Activated naive CD4-positive, alpha-beta T cell treated with anti-CD3 and anti-CD28 coated beads, Interleukin-2, amount 50 U/mL, for 72 hours (primary cell): ENCODE measurements at regions not wholly inside any gene's neighbourhood (a gene's known extent, or its start where the extent isn't known, plus 50 kb on each side); places are given as distances from the start of the nearest gene placed in this dataset.

Experiments used
- ATAC-seq, 2 donors: fragments of 150-1000 bp; cut with Tn5 transposase; 2 replicates each; pipeline ENCODE4 v1.10.0; 2021; ENCODE audit warnings: mild to moderate bottlenecking in 2 of 2, moderate library complexity in 2 of 2
- DNase-seq, 2 donors: peaks; one replicate each; pipeline ENCODE4 v3.0.0; 2021 to 2022; ENCODE audit warnings: low spot score in 2 of 2
- H3K27ac Mint-ChIP-seq, 2 donors: one replicate each; pipeline ENCODE4 v1.8.0; 2022; ENCODE audit warnings: mild to moderate bottlenecking in 2 of 2, mixed read lengths in 2 of 2
- H3K36me3 Mint-ChIP-seq, 2 donors: one replicate each; pipeline ENCODE4 v1.8.0; 2022; ENCODE audit warnings: mixed read lengths in 2 of 2
- H3K9me3 Mint-ChIP-seq, 2 donors: one replicate each; pipeline ENCODE4 v1.8.0; 2022; ENCODE audit warnings: mixed read lengths in 2 of 2

DNA sequence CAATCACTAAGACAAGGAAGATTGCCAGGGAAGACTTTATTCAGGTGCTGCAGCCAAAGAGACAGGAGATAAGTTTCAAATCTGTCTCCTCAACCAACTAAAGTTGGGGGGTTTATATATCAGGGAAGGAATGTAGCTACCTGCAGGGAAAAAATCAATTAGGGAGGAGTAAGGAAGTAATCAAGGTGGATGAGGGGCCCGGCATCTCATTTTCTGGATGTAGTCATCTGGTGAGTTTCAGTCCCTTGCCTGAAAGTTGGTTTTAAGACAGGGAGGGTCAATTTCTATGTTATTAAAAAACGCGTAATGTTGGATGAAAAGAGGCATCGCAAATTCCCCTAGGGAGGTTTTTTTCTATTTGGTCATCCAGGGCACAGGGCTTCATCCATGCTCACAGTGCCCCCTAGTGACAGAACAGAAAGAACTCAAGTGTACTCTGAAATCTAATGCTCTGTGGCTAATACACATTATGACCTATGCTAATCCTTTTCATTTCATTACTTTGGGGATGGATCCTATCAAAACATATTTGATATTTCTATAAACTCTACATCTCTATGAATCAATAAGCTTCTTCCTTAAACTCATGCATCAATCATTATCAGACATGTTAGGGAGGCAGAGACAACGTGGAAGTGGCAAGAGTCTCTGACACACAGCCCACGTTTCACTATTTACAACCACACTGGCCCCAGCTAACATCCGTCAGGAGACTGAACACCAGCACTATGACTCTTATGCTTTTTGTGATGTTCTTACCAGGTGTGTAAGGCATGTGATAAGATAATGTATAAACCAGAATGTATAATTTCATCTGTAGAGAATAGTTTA, 1577.0 kb upstream of the TENM3 start:
- no peak overlapping the region for H3K27ac Mint-ChIP-seq
- H3K36me3 Mint-ChIP-seq = no peaks in the 10 kb centered on the region
- no peaks in the 10 kb centered on the region for H3K9me3 Mint-ChIP-seq
- ATAC-seq = peak in 1 of 2 donors; percentile 73
- DNase-seq = peak in 1 of 2 donors; percentile 21

DNA sequence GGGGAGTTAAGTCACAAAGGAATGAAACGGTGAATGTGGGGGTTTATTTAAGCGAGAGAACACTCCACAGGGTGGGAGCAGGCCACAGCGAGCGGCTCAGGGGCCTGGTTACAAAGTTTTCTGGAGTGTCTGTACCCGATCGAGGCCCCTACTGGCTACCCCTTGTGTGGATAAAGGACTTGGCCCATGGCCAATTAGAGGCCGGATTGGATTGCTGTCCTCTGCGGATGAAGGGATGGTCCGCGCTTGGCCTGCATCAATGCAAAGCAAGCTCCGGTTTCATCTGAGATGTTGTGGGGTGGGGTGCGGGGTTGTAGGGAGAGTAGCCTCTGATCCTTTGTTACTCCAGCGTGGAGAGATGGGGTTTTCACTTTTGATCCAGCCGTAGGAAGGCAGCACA, 1574.5 kb upstream of the TENM3 start:
- Mint-ChIP-seq H3K9me3 (no peaks in the 10 kb centered on the region), H3K27ac (no peak overlapping the region), H3K36me3 (no peaks in the 10 kb centered on the region)
- ATAC-seq = no peak
- DNase-seq = no peak

DNA sequence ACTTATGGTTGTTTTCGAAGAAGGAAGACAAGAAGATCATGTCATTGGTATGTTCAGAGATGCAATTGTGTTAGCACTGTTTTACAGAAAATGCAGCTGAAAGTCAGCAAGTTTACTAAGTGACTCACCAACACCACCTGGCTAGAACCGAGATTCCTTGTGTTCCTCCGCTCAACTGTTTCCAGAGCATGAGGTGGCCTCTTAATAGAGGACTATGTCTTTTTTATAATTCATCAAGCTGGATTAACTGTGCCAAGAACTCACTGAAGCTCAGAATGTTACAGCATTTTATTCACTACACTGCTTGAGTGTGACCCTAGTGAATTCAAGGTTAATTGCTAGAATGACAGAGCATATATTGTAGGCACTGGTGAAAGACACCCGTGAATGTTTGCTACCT, 1573.5 kb upstream of the TENM3 start:
- no peaks in the 10 kb centered on the region for H3K36me3 Mint-ChIP-seq
- no peak for ATAC-seq
- H3K27ac Mint-ChIP-seq = no peak overlapping the region
- DNase-seq = no peak
- no peaks in the 10 kb centered on the region for H3K9me3 Mint-ChIP-seq

DNA sequence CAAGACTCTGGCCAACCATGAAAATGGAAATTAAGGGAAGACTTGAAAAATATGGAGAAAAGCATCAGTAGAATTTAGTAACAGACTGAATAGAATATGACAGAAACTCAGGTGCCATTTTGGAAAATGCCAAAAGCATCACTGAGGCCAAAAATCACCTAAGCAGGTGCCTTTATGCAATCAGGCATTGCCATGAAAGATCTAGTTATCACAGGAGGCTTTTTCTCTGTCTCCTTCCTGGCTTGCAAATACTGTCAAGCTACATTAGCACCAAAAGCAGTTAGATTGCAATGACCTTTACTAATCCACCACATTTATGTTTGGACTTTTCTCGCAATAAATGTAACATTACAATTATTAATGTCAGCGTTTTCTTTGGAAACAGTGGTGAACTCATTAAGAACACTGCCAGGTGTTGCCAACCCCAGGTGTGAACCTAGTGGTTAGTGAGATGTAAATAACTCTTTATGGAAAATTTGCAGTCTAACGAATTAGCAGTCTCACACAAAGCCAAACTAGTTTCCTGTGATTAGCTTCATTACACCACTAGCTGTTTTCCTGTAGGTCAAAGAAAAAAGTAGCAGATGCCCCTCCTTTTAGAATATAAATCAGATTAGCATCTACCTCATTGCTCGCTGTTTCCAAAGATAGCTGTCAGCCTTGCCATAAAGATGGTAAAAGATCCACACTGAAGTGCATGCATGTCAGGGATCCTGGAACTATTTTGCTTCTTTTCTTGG, 1568.4 kb upstream of the TENM3 start:
- DNase-seq (no peak), ATAC-seq (no peak)
- Mint-ChIP-seq H3K27ac (no peak overlapping the region), H3K9me3 (no peaks in the 10 kb centered on the region), H3K36me3 (no peaks in the 10 kb centered on the region)

DNA sequence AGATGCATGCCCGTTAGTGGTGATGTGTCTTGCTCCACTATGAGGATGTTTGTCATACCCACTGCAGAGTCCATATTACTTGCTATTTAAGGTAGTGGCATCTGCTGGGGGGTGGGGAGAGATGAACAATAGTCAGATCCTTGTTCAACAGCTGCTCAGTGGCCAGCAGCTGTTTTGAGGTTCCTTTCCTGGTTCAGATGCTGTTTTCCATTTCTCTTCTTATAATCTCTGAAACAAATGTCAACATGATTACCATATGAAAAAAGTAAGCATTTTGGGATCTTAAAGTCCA, 1567.9 kb upstream of the TENM3 start:
- ATAC-seq (no peak), DNase-seq (no peak)
- Mint-ChIP-seq H3K36me3 (no peaks in the 10 kb centered on the region), H3K27ac (no peak overlapping the region), H3K9me3 (no peaks in the 10 kb centered on the region)

DNA sequence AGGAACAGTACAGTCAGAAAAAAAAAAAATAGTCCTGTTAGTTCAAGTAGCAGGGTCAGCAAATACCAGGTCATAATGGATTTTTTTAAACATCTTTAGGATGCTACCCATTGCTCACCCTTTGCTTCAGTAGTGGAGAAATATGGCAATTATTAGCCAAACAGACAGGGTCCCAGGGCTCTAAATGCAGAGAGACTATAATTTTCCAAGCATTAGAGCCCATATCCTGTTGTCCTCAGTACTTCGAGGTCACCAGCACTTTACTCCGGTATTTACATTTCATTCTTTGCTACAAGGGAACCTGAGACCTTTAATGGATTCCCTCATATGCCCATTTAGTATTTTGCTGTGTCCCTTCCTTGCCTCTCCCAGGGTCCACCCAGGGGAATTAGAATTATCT, 1562.9 kb upstream of the TENM3 start:
- ATAC-seq (no peak), DNase-seq (no peak)
- Mint-ChIP-seq H3K9me3 (peaks cover 0 to 5% of the 10 kb centered on the region in 2 donors), H3K27ac (no peak overlapping the region), H3K36me3 (no peaks in the 10 kb centered on the region)

DNA sequence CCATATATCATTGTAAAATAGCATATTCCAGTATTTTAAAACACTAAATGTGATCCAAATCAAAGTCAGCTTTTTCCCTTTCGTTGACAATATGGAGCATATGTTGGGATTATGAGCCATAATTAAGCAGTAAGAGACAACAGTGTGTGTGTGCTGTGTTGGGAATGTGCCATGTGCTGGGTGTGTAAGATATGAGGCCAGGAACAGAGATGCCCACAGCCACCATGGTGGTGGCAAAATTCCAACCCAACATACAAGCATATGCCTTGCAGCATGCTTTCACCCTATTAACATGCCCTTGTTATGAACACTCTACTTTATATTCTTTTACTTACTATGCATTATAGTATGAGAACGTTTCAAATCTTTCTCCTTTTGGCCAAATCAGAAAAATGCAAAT, 1560.4 kb upstream of the TENM3 start:
- no peak overlapping the region for H3K27ac Mint-ChIP-seq
- no peak for ATAC-seq
- peaks cover 3 to 5% of the 10 kb centered on the region in 2 donors for H3K9me3 Mint-ChIP-seq

DNA sequence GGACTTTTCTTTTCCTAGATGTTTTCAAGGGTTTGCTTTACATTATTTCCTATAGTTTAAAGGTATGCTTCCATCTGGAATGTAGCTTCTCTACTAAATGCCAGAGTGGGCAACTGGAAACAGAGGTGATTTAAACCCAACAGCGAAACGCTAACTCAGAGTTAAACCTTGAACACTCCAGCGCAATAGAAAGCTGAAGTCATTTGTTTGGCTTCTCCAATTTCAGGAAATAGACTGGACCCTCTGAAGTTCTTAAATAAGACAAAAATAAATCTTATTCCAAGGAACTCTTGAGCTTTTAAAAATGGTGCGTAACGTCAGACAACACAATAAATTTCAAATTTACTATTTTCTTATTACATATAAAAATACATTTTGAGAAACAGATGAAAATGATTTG, 1560.0 kb upstream of the TENM3 start:
- ATAC-seq (no peak), DNase-seq (no peak)
- Mint-ChIP-seq H3K36me3 (no peaks in the 10 kb centered on the region), H3K27ac (no peak overlapping the region), H3K9me3 (peaks cover 3 to 5% of the 10 kb centered on the region in 2 donors)

More for the DNA sequence above, 1560.4 kb upstream of the TENM3 start:
- no peak for DNase-seq
- no peaks in the 10 kb centered on the region for H3K36me3 Mint-ChIP-seq

DNA sequence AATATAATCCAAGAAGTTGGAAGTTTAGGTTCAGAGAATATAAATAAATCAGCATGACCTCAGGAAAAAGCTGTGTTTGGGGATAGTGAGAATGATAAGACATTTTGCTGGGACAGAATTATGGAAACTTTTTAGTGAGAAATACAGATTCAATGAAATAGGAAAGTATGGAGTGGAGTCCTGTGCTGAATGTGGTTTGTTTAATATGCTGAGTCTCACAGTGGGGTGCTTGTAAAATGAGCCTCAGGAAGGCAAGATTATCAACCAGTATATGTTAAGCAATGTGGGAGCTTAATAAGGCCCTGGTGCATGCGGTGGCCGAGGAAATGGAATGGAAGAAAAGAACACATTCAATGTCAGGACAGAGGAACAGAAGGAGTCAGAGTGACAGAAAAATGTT, 1554.7 kb upstream of the TENM3 start:
- DNase-seq = no peak
- peaks cover 5 to 6% of the 10 kb centered on the region in 2 donors for H3K9me3 Mint-ChIP-seq
- no peak for ATAC-seq
- no peaks in the 10 kb centered on the region for H3K36me3 Mint-ChIP-seq
- no peak overlapping the region for H3K27ac Mint-ChIP-seq

DNA sequence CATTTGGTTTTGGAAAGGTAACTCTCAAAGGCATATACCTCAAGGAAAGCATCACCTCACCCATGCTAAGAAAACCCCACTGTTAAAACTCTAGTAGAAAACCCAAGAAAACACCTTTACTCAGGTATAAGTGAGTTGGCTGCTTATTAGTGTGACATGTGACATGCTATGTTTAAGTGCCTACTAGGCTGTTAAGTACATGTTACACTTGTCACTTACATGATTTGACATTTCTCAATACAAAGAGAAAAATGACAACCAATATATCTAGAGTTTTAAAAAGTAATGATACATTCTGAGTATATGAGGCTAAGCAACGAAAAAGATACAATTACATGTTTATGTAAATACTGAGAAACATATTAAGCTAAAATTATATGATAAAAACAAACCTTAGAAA, 1548.3 kb upstream of the TENM3 start:
- Mint-ChIP-seq H3K27ac (no peak overlapping the region), H3K36me3 (peaks cover 0 to 5% of the 10 kb centered on the region in 2 donors), H3K9me3 (peaks cover 7 to 20% of the 10 kb centered on the region in 2 donors)
- ATAC-seq (no peak), DNase-seq (no peak)

DNA sequence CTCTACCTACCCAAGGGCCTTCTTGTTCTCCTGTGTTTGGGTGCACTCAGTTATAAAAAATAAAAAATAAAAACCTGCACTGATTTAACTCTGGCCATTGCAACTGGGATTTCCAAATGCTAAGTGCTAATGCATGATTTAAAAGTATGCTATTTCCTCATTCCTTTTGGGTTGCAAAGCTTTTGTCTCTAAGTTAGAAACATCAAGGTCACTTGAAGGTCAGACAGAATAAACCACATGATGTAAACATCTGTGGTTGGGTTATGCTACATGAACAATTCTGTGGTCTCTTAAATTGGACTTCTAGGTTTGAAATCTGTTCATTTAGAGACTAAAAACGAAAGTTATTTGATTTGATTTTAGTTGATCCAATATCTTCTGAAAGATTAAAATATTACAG, 1547.4 kb upstream of the TENM3 start:
- DNase-seq = no peak
- no peak for ATAC-seq

DNA sequence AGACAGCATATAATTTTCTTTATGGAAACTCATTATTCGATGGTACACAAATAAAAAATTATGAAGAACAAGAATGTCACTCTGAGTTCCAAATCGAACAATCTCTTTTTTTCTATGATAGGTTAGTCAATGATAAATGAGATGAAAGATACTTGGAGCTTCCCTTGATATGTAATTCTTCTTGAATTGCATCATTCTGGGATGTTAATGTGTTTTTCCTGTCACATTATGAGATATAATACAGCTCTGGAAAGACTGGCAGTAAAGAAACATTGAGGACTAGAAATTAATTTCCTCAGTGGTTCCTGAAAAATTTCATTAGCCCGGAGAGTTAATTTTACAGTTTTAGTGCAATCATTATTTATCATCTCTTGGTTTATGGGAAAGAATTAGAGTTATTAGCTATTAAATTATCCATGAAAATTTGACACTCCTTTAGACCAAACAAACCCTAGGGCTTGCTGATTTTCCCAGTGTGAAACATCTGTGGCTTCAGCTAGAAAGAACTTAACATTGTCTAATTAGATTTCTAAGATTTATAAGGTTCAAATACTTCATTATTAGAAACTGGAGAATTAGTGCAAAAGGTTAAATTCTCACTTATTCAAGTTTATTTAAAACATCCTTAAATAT, 1546.6 kb upstream of the TENM3 start:
- DNase-seq (no peak), ATAC-seq (no peak)
- no peak overlapping the region for H3K27ac Mint-ChIP-seq
- peaks cover 7 to 17% of the 10 kb centered on the region in 2 donors for H3K9me3 Mint-ChIP-seq
- peaks cover 0 to 5% of the 10 kb centered on the region in 2 donors for H3K36me3 Mint-ChIP-seq

More for the DNA sequence above, 1547.4 kb upstream of the TENM3 start:
- Mint-ChIP-seq H3K36me3 (peaks cover 0 to 5% of the 10 kb centered on the region in 2 donors), H3K9me3 (peaks cover 7 to 20% of the 10 kb centered on the region in 2 donors), H3K27ac (no peak overlapping the region)

DNA sequence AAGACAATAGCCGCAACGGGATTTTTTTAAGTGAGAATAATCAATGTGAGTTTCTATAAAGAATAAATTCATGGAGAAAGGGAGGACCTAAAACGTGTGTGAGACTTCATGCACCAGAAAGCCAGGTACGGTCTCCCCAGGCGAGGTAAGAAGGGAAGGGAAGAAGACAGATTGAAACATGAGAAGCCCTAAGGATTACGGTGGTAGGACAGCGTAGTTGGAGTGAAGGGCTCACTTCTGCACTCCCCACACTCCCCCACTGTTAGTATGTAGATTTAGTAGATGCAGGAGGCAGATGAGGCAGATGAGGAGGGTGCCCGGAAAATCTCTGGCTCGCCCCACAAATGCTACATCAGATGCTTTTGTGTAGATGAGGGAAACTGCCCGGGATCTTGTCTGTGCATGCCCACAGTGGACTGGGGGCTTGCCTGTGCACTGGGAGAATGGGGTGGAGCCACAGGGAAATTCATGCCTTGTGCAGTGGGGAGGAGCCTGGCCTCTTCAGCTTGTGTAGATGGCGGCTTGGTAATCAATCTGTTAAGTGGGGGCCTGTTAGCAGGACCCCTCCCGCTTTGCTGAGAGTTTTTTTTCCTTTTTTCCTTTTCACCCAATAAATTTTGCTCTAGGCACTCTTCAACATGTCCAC, 1544.5 kb upstream of the TENM3 start:
- peaks cover 7 to 16% of the 10 kb centered on the region in 2 donors for H3K9me3 Mint-ChIP-seq
- no peak for ATAC-seq
- H3K36me3 Mint-ChIP-seq = peaks cover 0 to 5% of the 10 kb centered on the region in 2 donors
- DNase-seq = no peak
- H3K27ac Mint-ChIP-seq = no peak overlapping the region

DNA sequence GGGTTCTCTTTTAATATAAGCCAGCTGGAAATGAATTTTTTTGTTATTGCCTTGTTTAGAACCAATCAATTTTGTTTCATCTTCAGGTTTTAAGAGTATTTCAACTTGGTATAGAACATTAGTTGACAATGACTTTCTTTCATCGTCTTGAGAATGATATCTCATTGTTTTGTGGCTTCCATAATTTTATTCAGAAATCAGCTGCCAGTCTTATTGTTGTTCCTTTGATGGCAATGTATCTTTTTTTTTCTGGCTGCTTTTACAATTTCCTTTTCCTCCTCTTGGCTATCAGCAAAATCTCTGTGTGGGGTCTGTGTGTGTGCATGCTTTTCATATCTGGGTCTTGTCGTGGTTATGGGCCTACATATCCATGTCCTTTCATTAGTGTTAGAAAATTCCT, 1536.4 kb upstream of the TENM3 start:
- no peaks in the 10 kb centered on the region for H3K36me3 Mint-ChIP-seq
- H3K9me3 Mint-ChIP-seq = peaks cover 6 to 7% of the 10 kb centered on the region in 2 donors
- DNase-seq (no peak), ATAC-seq (no peak)
- H3K27ac Mint-ChIP-seq = no peak overlapping the region

DNA sequence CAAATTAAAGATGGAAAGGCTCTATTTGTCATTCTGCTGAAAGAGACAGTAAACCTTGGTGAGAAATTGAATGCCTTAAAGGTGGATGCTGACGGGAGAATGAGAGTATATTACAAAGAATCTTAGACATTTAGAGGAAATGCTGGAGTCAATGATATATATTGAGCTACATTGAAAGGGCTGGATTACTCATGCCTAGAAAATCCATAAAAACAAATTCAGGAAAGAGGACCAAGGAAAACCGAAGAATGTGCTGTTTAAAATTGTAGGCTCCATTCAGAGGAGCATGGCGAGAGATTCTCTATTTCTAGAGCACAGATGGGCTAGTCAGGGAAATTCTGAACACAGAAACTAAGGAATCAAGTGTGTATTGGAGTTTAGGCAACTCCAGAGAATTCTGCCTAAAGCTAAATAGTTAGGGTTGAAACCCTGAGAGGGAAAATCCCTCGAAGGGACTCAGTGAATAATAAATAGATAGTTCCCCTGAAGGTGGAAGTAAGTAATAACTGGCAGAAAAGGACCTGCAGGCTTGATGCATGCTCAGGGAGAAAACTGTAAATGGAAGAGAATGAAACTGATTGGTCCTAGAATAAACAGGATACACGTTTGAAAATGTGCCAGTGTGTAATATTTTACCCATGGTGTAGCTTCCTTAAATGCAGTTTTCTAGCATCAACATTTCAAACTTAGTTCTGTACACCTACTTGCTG, 1532.4 kb upstream of the TENM3 start:
- no peak overlapping the region for H3K27ac Mint-ChIP-seq
- no peak for ATAC-seq
- peaks cover 11 to 14% of the 10 kb centered on the region in 2 donors for H3K9me3 Mint-ChIP-seq
- no peak for DNase-seq
- H3K36me3 Mint-ChIP-seq = no peaks in the 10 kb centered on the region

DNA sequence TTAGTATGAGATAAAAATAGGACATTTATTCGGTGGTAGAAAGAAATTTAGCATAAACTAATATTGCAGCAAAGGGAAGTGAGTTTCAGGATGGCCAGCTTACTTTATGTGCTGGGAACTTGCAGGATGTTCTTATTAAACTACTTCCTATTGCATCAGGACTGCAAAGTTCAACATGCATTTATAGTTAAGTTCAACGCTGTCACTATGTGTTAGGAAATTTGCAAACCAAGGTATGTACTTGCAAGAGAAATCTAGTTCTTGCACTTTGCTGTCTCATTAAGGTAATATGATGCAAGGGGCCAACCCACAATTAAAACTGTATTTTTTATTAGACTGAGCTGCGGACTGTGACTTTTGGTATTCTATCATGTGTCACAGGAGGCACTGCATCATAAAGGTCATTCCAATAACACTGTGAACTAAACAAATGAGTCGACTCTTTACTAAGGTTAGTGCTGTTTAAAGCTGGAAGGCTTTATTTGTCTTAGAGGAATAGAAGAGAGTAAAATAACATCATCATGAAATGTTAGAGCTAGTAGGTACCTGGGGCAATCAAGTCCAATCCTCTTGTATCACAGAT, 1525.7 kb upstream of the TENM3 start:
- peaks cover 25 to 29% of the 10 kb centered on the region in 2 donors for H3K9me3 Mint-ChIP-seq

More for the DNA sequence above, 1525.7 kb upstream of the TENM3 start:
- no peak for DNase-seq
- H3K36me3 Mint-ChIP-seq = no peaks in the 10 kb centered on the region
- no peak for ATAC-seq
- no peak overlapping the region for H3K27ac Mint-ChIP-seq
